GM21447 (cell line): ENCODE measurements at regions not wholly inside any gene's neighbourhood (a gene's known extent, or its start where the extent isn't known, plus 50 kb on each side); places are given as distances from the start of the nearest gene placed in this dataset.

ENCODE experiments used
- ATAC-seq: cut with Tn5 transposase; IDR thresholded peaks from one replicate; pipeline ENCODE4 v1.9.1; 2021; ENCODE audit not compliant: unreplicated experiment

GRCh38 chr15:79656151-79657000, 224.2 kb downstream of the MINAR1 start:
- ATAC-seq = no peak

- no peak for ATAC-seq
These were observed 225.6 kb downstream of the MINAR1 start for GRCh38 chr15:79657722-79658121.

GRCh38 chr15:79659691-79660090, 227.6 kb downstream of the MINAR1 start:
- ATAC-seq = no peak

GRCh38 chr15:79661411-79661810, 229.3 kb downstream of the MINAR1 start:
- no peak for ATAC-seq

- ATAC-seq = peak; percentile 83
These were observed 223.2 kb downstream of the MTHFS start for GRCh38 chr15:79673416-79674123.

- ATAC-seq = no peak
These were observed 222.7 kb downstream of the MTHFS start for GRCh38 chr15:79674124-79674465.

- no peak for ATAC-seq
These were observed 220.8 kb downstream of the MTHFS start for GRCh38 chr15:79675982-79676381.

GRCh38 chr15:79676621-79677020, 220.2 kb downstream of the MTHFS start:
- no peak for ATAC-seq

GRCh38 chr15:79677241-79677640, 219.6 kb downstream of the MTHFS start:
- ATAC-seq = no peak

- no peak for ATAC-seq
These were observed 218.6 kb downstream of the MTHFS start for GRCh38 chr15:79678032-79678701.

- peak; percentile 61 for ATAC-seq
These were observed 216.1 kb downstream of the MTHFS start for GRCh38 chr15:79680720-79681119.

- no peak for ATAC-seq
These were observed 214.5 kb downstream of the MTHFS start for GRCh38 chr15:79682285-79682684.

GRCh38 chr15:79682851-79683288, 213.9 kb downstream of the MTHFS start:
- no peak for ATAC-seq

GRCh38 chr15:79689030-79689429, 207.8 kb downstream of the MTHFS start:
- ATAC-seq = no peak

GRCh38 chr15:79700951-79701480, 195.8 kb downstream of the MTHFS start:
- ATAC-seq = no peak

GRCh38 chr15:79702621-79703020, 194.2 kb downstream of the MTHFS start:
- ATAC-seq = no peak

GRCh38 chr15:79721256-79721655, 175.6 kb downstream of the MTHFS start:
- no peak for ATAC-seq

- no peak for ATAC-seq
These were observed 172.5 kb downstream of the MTHFS start for GRCh38 chr15:79724312-79724711.

GRCh38 chr15:79724804-79725203, 172.0 kb downstream of the MTHFS start:
- no peak for ATAC-seq

GRCh38 chr15:79728867-79729266, 167.9 kb downstream of the MTHFS start:
- ATAC-seq = no peak

- no peak for ATAC-seq
These were observed 160.3 kb downstream of the MTHFS start for GRCh38 chr15:79736435-79737000.
